ENCODE measurements at regions not wholly inside any gene's neighbourhood (a gene's known extent, or its start where the extent isn't known, plus 50 kb on each side); places are given as distances from the start of the nearest gene placed in this dataset.

DNA sequence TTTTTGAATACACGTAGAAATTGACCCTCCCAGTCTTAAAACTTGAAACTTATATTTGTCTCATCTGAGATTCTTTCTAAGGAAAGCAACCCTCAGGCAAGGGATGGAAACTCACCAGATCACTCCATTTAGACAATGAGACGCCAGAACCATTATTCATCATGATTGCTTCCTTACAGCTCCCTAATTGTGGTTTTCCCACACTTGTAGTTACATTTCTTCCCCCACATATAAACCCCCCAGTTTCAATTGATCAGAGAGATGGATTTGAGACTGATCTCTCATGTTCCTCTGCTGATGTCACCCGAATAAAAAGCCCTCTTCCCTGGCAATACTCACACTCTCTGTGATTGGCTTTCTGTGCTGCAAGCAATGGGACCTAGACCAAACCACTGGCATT, 197.9 kb upstream of the STARD13 start:
- Histone ChIP-seq H3K36me3 (replicated peaks) (no peaks in the 10 kb centered on the region), H3K9me3 (peaks cover 2% of the 10 kb centered on the region; the same call in 1 of the 2 replicates), H3K27me3 (ENCODE audit: low read depth) (no peaks in the 10 kb centered on the region), H3K4me1 (no peaks in the 10 kb centered on the region), H3K4me3 (no peak overlapping the region)
- in situ Hi-C loops (cut with MboI; ENCODE audit: low sequenced_read_pairs) = no loop called here
- DNase-seq (ENCODE audit: low spot score in 2 of 2) = no peak

DNA sequence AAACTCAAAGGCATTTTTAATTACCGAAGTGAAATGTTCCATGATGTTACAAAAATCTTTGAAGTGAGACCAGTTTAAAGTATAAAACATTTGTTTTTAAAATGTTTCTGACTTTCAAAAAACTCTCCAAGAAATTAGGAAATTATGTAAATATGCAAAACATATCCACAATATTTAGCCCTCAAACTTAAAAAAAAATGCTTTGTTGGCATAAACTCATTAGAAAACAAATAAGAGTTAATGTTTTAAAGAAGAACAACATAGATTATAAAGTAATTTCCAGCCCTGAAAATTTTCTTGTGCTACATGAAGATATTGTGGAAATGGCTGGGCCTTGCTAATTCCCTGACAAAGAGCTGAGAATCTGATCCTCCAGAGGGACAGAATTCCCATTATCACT, 199.7 kb upstream of the STARD13 start:
- in situ Hi-C loops (cut with MboI; ENCODE audit: low sequenced_read_pairs) = no loop called here
- H3K36me3 ChIP-seq (replicated peaks) = no peaks in the 10 kb centered on the region

DNA sequence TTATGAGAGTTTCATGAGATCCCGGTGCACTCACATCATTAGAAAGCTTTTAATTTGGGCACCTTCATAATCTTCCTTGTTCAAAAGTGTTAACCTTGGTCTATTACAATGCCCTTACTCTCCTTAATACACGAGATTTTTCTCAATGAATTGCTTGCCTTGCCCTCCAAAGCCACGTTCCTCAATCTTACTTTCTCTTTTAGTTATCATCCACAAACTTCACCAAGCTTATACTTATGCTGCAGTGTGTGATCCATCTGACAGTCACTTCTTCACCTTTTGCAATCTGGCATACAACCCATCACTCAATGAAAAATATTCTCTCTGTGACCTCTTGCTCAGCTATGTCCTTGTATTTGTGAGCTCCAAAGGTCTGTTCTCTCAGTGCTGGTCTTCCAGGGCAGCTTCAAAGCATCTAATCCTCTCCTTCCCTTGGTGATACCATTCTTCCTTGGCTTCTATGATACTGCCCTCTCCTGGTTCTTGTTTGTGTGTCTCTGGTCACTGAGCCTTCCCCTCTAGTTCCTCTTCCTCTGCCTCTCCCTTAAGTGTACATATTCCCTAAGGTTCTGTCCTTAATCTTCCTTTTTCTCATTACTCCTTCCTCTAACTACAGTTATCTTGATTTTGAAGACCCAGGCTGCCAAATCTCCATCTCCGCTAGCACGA, 202.2 kb upstream of the STARD13 start:
- H3K36me3 ChIP-seq (replicated peaks) = no peaks in the 10 kb centered on the region
- no peak for DNase-seq (ENCODE audit: low spot score in 2 of 2)
- no peaks in the 10 kb centered on the region for H3K27me3 ChIP-seq (ENCODE audit: low read depth)
- peaks cover 7% of the 10 kb centered on the region for H3K4me1 ChIP-seq
- no peak overlapping the region for H3K4me3 ChIP-seq
- H3K9me3 ChIP-seq = no peaks in the 10 kb centered on the region
- in situ Hi-C loops (cut with MboI; ENCODE audit: low sequenced_read_pairs) = no loop called here

More for the DNA sequence above, 199.7 kb upstream of the STARD13 start:
- H3K4me1 ChIP-seq = peaks cover 7% of the 10 kb centered on the region
- no peak for DNase-seq (ENCODE audit: low spot score in 2 of 2)
- no peaks in the 10 kb centered on the region for H3K9me3 ChIP-seq
- H3K4me3 ChIP-seq = no peak overlapping the region
- no peaks in the 10 kb centered on the region for H3K27me3 ChIP-seq (ENCODE audit: low read depth)

DNA sequence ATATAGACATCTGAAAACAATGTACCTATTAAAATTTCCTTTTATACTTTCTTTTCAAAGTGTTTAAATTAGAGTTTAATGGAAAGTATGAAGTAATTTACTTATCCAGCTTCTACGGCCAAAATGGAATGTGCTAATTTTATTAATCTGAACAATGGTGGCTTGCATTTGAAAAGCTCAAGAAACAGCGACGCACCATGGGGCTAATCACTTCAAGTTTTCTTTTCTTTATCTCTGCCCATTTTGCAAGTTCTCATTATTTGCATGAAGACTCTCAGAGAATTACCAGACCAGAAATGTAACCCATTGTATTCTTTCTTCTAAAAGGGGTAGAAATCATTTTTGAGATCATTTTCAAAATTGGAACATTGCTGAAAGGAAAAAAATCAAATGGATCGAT, 204.0 kb upstream of the STARD13 start:
- peak; percentile 26 to 75 for DNase-seq (ENCODE audit: low spot score in 2 of 2)
- in situ Hi-C loops (cut with MboI; ENCODE audit: low sequenced_read_pairs) = no loop called here
- no peak overlapping the region for H3K4me3 ChIP-seq
- peaks cover 7% of the 10 kb centered on the region for H3K4me1 ChIP-seq
- H3K36me3 ChIP-seq (replicated peaks) = no peaks in the 10 kb centered on the region
- H3K9me3 ChIP-seq = no peaks in the 10 kb centered on the region
- no peaks in the 10 kb centered on the region for H3K27me3 ChIP-seq (ENCODE audit: low read depth)

DNA sequence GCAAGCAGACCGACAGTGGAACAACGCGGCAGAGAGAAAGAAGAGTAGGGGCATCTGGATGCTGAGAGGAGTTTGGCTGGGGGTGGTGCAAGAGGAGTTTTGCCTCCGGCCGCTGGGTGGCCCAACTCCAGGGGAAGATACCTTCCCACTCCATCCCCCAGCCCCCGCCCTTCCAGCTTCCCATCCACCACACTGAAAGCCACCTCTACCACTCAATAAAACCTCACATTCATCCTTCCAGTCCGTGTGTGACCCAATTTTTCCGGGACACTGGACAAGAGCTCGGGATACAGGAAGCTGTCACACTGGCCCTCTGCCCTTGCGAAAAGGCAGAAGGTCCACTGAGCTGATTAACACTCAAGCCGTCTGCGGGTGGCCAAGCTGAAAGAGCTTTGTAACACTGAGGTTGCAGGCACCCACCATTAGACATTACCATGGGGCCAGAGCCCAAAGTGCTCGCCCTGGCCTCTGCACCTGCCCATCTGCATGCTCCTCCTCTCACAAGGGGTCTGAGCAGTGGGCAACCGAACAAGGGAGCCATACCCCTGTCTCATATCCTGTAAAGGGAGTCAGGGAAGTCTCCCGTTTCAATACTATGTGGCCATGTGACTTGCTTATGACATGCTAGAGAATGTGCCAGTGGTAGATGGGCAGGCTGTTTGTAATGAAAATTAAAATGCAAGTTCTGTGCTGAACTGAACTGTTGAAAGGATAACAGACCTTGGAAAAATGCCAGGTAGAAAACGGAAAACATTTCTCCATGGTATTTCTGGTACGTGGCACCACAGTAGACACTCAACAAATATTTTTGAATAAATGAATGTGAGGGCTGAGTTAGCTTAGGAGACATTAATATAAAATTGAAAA, 205.1 kb upstream of the STARD13 start:
- Histone ChIP-seq H3K4me1 (peaks cover 7% of the 10 kb centered on the region), H3K9me3 (no peaks in the 10 kb centered on the region), H3K36me3 (replicated peaks) (no peaks in the 10 kb centered on the region), H3K27me3 (ENCODE audit: low read depth) (no peaks in the 10 kb centered on the region), H3K4me3 (no peak overlapping the region)
- DNase-seq (ENCODE audit: low spot score in 2 of 2) = no peak
- in situ Hi-C loops (cut with MboI; ENCODE audit: low sequenced_read_pairs) = no loop called here

DNA sequence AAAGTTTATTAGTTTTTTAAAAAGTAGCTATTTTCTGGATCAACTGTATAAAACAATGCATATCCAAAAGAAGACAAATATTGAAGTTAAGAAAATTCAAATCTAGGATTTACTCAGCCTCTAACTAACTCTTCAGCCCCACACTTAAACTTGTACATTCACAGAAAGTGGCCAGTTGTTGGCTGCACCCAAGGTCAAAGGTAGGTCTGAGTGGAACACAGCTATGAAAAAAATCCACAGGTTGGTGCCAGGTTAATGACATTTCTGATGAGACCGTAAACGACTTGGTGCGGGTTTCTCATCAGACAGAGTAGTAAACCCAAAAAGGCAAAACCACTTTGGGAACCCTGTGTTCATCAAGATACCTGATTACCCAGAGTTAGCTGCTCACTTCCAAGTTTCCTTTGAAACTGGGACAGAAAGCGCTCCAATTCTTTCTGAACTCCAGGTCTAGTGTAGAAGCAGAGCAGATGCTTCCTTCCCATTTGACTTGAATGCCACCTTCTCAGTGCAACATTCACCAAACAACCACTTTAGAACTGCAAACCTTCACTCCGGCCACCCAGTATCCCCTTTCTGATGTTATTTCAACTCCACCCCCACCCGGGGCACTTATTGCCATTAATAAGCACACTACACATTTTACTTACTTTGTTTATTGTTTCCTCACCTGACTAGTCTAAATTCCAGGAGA, 208.3 kb upstream of the STARD13 start:
- in situ Hi-C loops (cut with MboI; ENCODE audit: low sequenced_read_pairs) = no loop called here
- Histone ChIP-seq H3K36me3 (replicated peaks) (no peaks in the 10 kb centered on the region), H3K4me3 (no peak overlapping the region), H3K4me1 (peaks cover 7% of the 10 kb centered on the region), H3K27me3 (ENCODE audit: low read depth) (no peaks in the 10 kb centered on the region), H3K9me3 (no peaks in the 10 kb centered on the region)
- no peak for DNase-seq (ENCODE audit: low spot score in 2 of 2)

DNA sequence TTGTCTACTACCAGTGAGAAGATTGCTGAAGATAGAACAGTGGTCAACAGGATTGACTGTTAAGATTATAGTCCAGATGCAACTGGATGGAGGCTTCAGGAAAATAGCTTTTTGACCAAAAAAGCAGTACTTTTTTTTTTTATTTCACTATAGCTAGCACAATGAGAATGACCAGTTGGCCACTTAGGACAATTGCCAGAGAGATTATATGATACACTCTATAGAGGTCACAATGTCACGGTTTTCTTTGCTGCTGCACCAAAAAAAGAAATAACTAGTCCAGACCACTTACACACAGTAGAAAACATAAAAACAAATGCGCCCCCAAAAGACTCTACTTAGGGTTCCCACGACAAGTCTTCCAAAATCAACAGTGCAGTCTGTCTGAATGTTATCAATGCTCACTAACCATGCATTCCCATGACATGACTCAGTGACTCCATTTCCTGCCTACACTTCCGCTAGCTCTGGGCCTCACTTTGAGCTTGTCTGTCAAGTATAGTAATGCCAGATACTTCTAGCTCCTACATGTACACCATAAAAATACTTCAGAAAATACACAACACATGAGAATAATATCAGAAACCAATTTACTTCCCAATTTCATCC, 209.1 kb upstream of the STARD13 start:
- Histone ChIP-seq H3K27me3 (ENCODE audit: low read depth) (no peaks in the 10 kb centered on the region), H3K4me1 (peaks cover 2% of the 10 kb centered on the region), H3K4me3 (no peak overlapping the region), H3K36me3 (replicated peaks) (no peaks in the 10 kb centered on the region), H3K9me3 (no peaks in the 10 kb centered on the region)
- in situ Hi-C loops (cut with MboI; ENCODE audit: low sequenced_read_pairs) = no loop called here
- no peak for DNase-seq (ENCODE audit: low spot score in 2 of 2)

DNA sequence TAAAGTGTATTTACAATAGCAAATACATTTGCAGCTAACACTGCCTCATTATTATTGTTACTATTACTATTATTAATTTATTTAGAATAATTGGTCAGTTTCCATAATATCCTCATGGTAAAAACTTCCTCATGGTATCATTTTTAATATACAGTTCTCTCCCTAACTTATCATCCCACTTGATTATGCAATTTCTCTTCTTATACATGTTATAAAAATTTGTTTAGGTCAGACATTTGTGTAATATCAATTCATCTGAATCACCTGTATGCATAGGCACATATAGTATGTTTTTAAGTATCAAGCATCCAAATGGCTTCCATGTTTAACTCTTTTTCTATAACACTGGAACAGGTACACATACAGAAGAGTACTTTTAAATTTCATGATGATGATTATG, 210.8 kb upstream of the STARD13 start:
- Histone ChIP-seq H3K4me1 (no peaks in the 10 kb centered on the region), H3K4me3 (no peak overlapping the region), H3K36me3 (replicated peaks) (no peaks in the 10 kb centered on the region), H3K27me3 (ENCODE audit: low read depth) (no peaks in the 10 kb centered on the region), H3K9me3 (no peaks in the 10 kb centered on the region)
- no peak for DNase-seq (ENCODE audit: low spot score in 2 of 2)
- in situ Hi-C loops (cut with MboI; ENCODE audit: low sequenced_read_pairs) = no loop called here

DNA sequence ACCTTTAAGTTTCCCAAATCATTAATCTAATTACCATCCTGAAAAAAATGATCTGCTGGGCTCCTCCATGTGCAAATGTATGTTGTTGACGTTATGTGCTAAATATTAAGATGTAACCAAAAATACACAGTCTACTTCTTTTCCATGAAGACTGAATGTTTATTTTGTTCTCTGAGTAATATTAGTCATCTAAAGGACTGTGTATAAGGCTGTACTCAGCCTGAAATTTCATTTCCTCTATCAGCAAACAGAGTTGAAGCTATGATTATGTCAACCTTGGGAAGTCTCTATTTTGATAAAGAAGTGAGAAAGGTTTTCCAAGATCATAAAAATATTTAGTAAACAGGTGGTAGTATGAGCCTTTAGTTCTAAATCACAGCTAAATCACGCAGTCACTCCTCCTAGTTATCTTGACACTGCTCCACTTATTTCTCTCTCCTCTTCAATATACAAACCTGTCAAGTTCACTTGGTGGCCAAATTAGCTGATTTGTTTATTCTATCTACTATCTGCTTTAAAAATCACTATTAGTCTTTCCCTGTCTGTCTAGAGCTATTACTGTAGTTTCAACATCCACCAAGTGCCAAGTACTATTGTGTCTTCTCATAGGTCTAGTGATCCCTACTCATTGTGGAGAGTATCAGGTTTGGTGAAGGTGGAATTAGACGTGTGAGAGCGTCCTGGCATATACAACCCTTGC, 211.7 kb upstream of the STARD13 start:
- no peaks in the 10 kb centered on the region for H3K27me3 ChIP-seq (ENCODE audit: low read depth)
- no peak for DNase-seq (ENCODE audit: low spot score in 2 of 2)
- no peaks in the 10 kb centered on the region for H3K4me1 ChIP-seq
- H3K36me3 ChIP-seq (replicated peaks) = no peaks in the 10 kb centered on the region
- in situ Hi-C loops (cut with MboI; ENCODE audit: low sequenced_read_pairs) = no loop called here
- H3K9me3 ChIP-seq = no peaks in the 10 kb centered on the region
- no peak overlapping the region for H3K4me3 ChIP-seq

DNA sequence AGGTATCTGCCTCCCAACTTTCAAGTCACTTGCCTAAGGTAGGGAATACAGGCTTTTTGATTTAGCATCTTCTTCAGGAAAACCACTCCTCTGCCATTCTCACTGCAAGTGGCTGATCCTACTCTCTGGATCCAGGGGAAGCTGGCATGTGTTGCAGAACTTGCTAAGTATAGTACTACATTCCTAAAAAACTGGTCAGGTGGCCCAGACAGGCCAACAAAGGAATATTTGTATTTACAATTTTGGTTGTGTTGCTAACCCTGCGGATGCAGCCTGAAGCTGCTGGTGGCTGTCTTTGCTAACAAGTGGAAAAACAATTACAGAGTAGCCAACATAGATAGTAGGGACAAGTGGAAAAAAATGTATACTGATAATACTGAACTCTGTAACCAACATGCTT, 222.5 kb upstream of the STARD13 start:
- Histone ChIP-seq H3K9me3 (no peaks in the 10 kb centered on the region), H3K27me3 (ENCODE audit: low read depth) (no peaks in the 10 kb centered on the region), H3K4me1 (peaks cover 3% of the 10 kb centered on the region; the same call in 1 of the 2 replicates), H3K4me3 (no peak overlapping the region), H3K36me3 (replicated peaks) (no peaks in the 10 kb centered on the region)
- in situ Hi-C loops (cut with MboI; ENCODE audit: low sequenced_read_pairs) = no loop called here
- no peak for DNase-seq (ENCODE audit: low spot score in 2 of 2)

DNA sequence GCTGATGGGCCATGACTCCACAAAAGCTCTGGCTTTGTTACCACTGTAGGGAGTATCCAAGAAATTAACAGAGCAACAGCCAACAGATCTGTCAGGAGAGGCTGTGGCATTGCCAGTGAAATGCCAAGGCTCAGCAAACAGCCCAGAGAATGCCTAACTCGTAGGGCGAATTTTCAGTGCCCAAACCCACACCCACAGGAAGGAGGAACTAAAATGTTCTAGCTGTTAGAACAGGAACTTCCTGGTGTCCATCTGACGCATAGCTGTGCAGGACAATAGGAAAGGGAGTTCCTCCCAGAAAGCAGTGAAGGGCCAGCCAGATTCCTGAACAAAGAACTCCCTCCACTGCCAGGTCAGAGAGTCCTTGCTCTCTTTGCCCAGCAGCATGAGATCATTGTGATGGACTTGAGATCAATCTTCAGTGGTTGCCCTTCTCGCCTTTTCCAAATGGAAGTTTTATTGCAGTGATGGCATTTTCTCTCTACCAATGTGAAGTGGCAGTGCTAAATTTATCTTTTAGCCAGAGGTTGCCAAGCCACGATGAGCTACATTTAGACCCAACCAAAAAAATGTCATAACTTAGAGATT, 224.2 kb upstream of the STARD13 start:
- Histone ChIP-seq H3K9me3 (no peaks in the 10 kb centered on the region), H3K27me3 (ENCODE audit: low read depth) (no peaks in the 10 kb centered on the region), H3K36me3 (replicated peaks) (no peaks in the 10 kb centered on the region), H3K4me3 (no peak overlapping the region), H3K4me1 (peaks cover 3% of the 10 kb centered on the region; the same call in 1 of the 2 replicates)
- DNase-seq (ENCODE audit: low spot score in 2 of 2) = no peak
- in situ Hi-C loops (cut with MboI; ENCODE audit: low sequenced_read_pairs) = no loop called here

DNA sequence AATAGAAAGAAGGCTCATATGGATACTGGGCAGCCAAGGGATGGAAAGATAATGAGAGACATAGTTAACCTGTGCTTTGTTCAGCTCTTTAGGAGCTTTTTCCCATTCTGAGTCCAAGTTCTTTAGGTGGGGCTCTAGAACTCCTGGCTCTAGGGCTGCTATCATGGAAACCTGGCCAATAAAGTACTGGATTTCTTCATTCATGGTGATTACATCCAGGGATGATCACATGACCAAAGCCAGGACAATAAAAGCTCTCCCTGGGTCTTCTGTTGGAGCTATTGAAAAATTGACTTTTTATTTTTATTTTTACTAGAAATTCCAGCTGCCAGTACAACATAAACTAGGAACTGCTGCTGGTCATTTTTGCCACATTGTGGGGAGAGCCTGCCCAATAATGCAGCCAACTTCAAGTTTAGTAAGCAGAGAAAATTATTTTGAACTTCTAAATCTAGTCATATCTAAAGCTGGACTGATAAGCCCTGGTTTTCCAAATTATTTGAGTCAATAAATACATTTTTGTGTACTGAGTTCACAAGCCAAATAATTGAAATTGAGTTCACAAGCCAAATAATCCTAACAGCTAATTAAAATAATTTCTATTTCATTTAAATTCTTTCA, 224.9 kb upstream of the STARD13 start:
- in situ Hi-C loops (cut with MboI; ENCODE audit: low sequenced_read_pairs) = no loop called here
- no peak for DNase-seq (ENCODE audit: low spot score in 2 of 2)

More for the DNA sequence above, 224.9 kb upstream of the STARD13 start:
- Histone ChIP-seq H3K9me3 (no peaks in the 10 kb centered on the region), H3K4me1 (peaks cover 3% of the 10 kb centered on the region; the same call in 1 of the 2 replicates), H3K4me3 (no peak overlapping the region), H3K27me3 (ENCODE audit: low read depth) (no peaks in the 10 kb centered on the region), H3K36me3 (replicated peaks) (no peaks in the 10 kb centered on the region)
